ENCODE measurements at regions not wholly inside any gene's neighbourhood (a gene's known extent, or its start where the extent isn't known, plus 50 kb on each side); places are given as distances from the start of the nearest gene placed in this dataset.

DNA sequence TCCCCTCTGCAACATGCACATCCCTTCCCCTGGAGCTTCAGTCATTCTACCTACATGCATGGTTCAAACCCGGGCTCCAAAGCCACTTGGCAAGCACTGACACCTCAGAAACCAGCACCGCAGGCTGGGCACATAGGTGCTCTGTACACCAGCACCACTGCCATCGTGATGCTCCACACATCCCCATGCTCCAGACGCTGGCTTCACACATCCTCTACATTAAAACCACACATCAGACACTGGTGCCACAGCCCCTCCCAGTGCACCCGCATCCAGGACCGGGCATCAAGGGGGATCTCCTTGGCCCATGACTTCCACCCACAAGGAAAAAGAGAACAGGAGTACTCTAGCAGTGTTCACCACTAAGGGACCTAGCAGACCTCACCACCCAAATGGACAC, 787.7 kb downstream of the CDH18 start (continued):
- TF ChIP-seq, protein P1, sequence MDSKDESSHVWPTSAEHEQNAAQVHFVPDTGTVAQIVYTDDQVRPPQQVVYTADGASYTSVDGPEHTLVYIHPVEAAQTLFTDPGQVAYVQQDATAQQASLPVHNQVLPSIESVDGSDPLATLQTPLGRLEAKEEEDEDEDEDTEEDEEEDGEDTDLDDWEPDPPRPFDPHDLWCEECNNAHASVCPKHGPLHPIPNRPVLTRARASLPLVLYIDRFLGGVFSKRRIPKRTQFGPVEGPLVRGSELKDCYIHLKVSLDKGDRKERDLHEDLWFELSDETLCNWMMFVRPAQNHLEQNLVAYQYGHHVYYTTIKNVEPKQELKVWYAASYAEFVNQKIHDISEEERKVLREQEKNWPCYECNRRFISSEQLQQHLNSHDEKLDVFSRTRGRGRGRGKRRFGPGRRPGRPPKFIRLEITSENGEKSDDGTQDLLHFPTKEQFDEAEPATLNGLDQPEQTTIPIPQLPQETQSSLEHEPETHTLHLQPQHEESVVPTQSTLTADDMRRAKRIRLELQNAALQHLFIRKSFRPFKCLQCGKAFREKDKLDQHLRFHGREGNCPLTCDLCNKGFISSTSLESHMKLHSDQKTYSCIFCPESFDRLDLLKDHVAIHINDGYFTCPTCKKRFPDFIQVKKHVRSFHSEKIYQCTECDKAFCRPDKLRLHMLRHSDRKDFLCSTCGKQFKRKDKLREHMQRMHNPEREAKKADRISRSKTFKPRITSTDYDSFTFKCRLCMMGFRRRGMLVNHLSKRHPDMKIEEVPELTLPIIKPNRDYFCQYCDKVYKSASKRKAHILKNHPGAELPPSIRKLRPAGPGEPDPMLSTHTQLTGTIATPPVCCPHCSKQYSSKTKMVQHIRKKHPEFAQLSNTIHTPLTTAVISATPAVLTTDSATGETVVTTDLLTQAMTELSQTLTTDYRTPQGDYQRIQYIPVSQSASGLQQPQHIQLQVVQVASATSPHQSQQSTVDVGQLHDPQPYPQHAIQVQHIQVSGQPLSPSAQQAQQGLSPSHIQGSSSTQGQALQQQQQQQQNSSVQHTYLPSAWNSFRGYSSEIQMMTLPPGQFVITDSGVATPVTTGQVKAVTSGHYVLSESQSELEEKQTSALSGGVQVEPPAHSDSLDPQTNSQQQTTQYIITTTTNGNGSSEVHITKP (tag by site-specific recombination; IDR thresholded peaks at IDR 0.05) = no peak
- TF ChIP-seq ZBTB17 (tag by site-specific recombination; IDR thresholded peaks at IDR 0.05) (no peak), EGR2 (tag by site-specific recombination; IDR thresholded peaks at IDR 0.05; ENCODE audit: low read depth) (no peak), ZNF48 (tag by site-specific recombination; IDR thresholded peaks at IDR 0.05) (no peak), MEIS1 (CRISPR knock-in tag; IDR thresholded peaks at IDR 0.05; ENCODE audit: borderline replicate concordance) (no peak), ZIC2 (tag by site-specific recombination; IDR thresholded peaks at IDR 0.05) (no peak)

DNA sequence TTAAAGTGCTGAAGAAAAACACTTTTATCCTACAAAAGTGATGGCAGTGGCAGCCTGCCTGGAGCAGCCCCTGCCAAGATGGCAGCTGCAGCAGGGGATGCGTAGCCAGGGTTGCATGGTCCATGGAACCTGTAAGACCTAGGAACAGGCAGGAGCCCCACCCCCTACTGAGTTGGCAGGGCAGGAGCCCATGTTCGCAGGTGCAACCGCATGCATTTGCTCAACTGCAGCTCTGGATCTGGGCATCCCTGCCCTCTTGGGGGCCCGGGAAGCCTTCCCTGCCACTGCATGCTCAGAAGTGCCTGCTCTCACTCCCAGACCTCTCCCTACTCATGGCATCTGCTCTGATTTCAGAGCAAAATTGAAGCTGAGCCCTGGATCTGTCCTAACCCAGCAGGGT, 779.6 kb downstream of the CDH18 start:
- no peaks in the 10 kb centered on the region for H3K4me1 ChIP-seq (ENCODE audit: control insufficient read depth, insufficient read depth, low read length)
- H3K27ac ChIP-seq (ENCODE audit: extremely low read depth, low read depth, low read length) = no peak overlapping the region
- no peaks in the 10 kb centered on the region for H3K9me3 ChIP-seq (ENCODE audit: control insufficient read depth, insufficient read depth, low read depth, low read length)
- ChIA-PET POLR2A (no interaction called here), CTCF (no interaction called here)
- H3K36me3 ChIP-seq (ENCODE audit: control insufficient read depth in 2 of 2, insufficient read depth in 1 of 2, low read length in 2 of 2) = no peaks in the 10 kb centered on the region
- no peak overlapping the region for H3K4me3 ChIP-seq (ENCODE audit: low read depth, low read length)
- TF ChIP-seq, protein P2, sequence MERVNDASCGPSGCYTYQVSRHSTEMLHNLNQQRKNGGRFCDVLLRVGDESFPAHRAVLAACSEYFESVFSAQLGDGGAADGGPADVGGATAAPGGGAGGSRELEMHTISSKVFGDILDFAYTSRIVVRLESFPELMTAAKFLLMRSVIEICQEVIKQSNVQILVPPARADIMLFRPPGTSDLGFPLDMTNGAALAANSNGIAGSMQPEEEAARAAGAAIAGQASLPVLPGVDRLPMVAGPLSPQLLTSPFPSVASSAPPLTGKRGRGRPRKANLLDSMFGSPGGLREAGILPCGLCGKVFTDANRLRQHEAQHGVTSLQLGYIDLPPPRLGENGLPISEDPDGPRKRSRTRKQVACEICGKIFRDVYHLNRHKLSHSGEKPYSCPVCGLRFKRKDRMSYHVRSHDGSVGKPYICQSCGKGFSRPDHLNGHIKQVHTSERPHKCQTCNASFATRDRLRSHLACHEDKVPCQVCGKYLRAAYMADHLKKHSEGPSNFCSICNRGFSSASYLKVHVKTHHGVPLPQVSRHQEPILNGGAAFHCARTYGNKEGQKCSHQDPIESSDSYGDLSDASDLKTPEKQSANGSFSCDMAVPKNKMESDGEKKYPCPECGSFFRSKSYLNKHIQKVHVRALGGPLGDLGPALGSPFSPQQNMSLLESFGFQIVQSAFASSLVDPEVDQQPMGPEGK (tag by site-specific recombination; IDR thresholded peaks at IDR 0.05) = no peak
- TF ChIP-seq ZBTB17 (tag by site-specific recombination; IDR thresholded peaks at IDR 0.05) (no peak), ZNF221 (tag by site-specific recombination; IDR thresholded peaks at IDR 0.05; ENCODE audit: borderline replicate concordance) (no peak), OSR2 (tag by site-specific recombination; IDR thresholded peaks at IDR 0.05) (no peak), ZSCAN30 (tag by site-specific recombination; IDR thresholded peaks at IDR 0.05) (no peak)
- TF ChIP-seq, protein P3, sequence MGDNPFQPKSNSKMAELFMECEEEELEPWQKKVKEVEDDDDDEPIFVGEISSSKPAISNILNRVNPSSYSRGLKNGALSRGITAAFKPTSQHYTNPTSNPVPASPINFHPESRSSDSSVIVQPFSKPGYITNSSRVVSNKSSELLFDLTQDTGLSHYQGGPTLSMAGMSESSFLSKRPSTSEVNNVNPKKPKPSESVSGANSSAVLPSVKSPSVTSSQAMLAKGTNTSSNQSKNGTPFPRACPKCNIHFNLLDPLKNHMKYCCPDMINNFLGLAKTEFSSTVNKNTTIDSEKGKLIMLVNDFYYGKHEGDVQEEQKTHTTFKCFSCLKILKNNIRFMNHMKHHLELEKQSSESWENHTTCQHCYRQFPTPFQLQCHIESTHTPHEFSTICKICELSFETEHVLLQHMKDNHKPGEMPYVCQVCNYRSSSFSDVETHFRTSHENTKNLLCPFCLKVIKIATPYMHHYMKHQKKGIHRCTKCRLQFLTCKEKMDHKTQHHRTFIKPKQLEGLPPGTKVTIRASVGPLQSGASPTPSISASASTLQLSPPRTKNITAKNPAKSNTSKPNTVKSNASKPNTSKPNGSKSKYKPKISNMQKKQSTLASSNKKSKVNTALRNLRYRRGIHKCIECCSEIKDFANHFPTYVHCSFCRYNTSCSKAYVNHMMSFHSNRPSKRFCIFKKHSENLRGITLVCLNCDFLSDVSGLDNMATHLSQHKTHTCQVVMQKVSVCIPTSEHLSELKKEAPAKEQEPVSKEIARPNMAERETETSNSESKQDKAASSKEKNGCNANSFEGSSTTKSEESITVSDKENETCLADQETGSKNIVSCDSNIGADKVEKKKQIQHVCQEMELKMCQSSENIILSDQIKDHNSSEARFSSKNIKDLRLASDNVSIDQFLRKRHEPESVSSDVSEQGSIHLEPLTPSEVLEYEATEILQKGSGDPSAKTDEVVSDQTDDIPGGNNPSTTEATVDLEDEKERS (tag by site-specific recombination; IDR thresholded peaks at IDR 0.05) = no peak
- TF ChIP-seq, protein P4, sequence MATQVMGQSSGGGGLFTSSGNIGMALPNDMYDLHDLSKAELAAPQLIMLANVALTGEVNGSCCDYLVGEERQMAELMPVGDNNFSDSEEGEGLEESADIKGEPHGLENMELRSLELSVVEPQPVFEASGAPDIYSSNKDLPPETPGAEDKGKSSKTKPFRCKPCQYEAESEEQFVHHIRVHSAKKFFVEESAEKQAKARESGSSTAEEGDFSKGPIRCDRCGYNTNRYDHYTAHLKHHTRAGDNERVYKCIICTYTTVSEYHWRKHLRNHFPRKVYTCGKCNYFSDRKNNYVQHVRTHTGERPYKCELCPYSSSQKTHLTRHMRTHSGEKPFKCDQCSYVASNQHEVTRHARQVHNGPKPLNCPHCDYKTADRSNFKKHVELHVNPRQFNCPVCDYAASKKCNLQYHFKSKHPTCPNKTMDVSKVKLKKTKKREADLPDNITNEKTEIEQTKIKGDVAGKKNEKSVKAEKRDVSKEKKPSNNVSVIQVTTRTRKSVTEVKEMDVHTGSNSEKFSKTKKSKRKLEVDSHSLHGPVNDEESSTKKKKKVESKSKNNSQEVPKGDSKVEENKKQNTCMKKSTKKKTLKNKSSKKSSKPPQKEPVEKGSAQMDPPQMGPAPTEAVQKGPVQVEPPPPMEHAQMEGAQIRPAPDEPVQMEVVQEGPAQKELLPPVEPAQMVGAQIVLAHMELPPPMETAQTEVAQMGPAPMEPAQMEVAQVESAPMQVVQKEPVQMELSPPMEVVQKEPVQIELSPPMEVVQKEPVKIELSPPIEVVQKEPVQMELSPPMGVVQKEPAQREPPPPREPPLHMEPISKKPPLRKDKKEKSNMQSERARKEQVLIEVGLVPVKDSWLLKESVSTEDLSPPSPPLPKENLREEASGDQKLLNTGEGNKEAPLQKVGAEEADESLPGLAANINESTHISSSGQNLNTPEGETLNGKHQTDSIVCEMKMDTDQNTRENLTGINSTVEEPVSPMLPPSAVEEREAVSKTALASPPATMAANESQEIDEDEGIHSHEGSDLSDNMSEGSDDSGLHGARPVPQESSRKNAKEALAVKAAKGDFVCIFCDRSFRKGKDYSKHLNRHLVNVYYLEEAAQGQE (tag by site-specific recombination; IDR thresholded peaks at IDR 0.05) = no peak
- TF ChIP-seq, protein P5, sequence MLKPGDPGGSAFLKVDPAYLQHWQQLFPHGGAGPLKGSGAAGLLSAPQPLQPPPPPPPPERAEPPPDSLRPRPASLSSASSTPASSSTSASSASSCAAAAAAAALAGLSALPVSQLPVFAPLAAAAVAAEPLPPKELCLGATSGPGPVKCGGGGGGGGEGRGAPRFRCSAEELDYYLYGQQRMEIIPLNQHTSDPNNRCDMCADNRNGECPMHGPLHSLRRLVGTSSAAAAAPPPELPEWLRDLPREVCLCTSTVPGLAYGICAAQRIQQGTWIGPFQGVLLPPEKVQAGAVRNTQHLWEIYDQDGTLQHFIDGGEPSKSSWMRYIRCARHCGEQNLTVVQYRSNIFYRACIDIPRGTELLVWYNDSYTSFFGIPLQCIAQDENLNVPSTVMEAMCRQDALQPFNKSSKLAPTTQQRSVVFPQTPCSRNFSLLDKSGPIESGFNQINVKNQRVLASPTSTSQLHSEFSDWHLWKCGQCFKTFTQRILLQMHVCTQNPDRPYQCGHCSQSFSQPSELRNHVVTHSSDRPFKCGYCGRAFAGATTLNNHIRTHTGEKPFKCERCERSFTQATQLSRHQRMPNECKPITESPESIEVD (tag by site-specific recombination; IDR thresholded peaks at IDR 0.05) = no peak
- TF ChIP-seq, protein P6, sequence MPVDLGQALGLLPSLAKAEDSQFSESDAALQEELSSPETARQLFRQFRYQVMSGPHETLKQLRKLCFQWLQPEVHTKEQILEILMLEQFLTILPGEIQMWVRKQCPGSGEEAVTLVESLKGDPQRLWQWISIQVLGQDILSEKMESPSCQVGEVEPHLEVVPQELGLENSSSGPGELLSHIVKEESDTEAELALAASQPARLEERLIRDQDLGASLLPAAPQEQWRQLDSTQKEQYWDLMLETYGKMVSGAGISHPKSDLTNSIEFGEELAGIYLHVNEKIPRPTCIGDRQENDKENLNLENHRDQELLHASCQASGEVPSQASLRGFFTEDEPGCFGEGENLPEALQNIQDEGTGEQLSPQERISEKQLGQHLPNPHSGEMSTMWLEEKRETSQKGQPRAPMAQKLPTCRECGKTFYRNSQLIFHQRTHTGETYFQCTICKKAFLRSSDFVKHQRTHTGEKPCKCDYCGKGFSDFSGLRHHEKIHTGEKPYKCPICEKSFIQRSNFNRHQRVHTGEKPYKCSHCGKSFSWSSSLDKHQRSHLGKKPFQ (tag by site-specific recombination; IDR thresholded peaks at IDR 0.05) = no peak
- TF ChIP-seq, protein P7, sequence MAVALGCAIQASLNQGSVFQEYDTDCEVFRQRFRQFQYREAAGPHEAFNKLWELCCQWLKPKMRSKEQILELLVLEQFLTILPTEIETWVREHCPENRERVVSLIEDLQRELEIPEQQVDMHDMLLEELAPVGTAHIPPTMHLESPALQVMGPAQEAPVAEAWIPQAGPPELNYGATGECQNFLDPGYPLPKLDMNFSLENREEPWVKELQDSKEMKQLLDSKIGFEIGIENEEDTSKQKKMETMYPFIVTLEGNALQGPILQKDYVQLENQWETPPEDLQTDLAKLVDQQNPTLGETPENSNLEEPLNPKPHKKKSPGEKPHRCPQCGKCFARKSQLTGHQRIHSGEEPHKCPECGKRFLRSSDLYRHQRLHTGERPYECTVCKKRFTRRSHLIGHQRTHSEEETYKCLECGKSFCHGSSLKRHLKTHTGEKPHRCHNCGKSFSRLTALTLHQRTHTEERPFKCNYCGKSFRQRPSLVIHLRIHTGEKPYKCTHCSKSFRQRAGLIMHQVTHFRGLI (tag by site-specific recombination; IDR thresholded peaks at IDR 0.05) = no peak
- TF ChIP-seq, protein P8, sequence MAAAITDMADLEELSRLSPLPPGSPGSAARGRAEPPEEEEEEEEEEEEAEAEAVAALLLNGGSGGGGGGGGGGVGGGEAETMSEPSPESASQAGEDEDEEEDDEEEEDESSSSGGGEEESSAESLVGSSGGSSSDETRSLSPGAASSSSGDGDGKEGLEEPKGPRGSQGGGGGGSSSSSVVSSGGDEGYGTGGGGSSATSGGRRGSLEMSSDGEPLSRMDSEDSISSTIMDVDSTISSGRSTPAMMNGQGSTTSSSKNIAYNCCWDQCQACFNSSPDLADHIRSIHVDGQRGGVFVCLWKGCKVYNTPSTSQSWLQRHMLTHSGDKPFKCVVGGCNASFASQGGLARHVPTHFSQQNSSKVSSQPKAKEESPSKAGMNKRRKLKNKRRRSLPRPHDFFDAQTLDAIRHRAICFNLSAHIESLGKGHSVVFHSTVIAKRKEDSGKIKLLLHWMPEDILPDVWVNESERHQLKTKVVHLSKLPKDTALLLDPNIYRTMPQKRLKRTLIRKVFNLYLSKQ (tag by site-specific recombination; IDR thresholded peaks at IDR 0.05; ENCODE audit: borderline replicate concordance) = no peak

All from HEK293 (cell line).